ENCODE measurements at regions not wholly inside any gene's neighbourhood (a gene's known extent, or its start where the extent isn't known, plus 50 kb on each side); places are given as distances from the start of the nearest gene placed in this dataset.

DNA sequence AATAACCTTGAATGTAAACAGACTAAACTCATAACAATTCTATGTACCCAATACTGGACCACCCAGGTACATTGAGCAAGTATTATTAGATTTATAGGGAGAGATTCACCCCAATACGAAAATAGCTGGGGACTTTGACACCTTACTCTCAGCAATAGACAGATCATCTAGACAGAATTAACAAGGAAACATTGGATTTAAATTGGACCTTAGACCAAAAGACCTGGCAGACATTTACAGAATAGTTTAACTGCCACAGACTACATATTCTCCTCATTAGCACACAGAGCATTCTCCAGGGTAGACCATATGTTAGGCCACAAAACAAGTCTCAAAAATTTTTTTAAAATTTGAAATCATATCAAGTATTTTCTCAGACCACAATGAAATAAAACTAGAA is 397.4 kb downstream of the PIK3R1 start:
- no peak for DNase-seq

DNA sequence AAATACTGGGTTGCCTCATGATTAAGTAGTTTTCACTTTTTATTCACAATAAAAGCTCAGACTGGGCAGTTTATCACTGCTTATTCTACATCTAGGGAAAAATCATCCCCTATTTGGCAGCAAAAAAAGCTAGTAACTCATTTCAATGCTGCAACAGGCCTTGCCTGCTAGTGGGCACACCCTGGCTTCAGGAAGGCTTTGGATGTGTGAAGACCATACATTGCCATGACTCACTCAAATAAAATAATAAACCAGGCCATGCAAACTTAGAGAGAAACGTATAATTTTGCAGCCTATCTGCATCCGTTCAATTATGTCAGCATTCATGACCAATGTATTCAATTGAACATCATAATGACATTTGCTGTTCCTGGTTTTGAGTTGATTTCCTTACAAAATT is 402.9 kb downstream of the PIK3R1 start:
- no peak for DNase-seq

DNA sequence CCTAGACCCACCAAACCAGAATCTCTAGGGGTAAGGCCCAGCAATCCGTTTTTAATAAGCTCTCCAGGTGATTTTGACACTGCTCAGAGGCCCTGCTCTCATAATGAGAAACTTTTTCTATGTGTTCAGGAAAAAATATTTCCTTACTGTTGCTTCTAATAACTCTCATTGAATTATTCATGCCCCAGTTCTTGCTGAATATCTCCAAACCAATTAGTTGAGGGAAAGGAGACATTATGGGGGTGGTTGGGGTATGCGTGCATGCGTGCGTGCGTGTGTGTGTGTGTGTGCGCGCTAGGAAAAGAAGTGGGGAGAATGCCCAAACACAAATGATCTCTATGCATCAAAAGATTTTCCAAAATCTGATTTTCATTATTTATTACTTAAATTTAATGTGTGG is 411.4 kb downstream of the PIK3R1 start:
- DNase-seq = no peak

DNA sequence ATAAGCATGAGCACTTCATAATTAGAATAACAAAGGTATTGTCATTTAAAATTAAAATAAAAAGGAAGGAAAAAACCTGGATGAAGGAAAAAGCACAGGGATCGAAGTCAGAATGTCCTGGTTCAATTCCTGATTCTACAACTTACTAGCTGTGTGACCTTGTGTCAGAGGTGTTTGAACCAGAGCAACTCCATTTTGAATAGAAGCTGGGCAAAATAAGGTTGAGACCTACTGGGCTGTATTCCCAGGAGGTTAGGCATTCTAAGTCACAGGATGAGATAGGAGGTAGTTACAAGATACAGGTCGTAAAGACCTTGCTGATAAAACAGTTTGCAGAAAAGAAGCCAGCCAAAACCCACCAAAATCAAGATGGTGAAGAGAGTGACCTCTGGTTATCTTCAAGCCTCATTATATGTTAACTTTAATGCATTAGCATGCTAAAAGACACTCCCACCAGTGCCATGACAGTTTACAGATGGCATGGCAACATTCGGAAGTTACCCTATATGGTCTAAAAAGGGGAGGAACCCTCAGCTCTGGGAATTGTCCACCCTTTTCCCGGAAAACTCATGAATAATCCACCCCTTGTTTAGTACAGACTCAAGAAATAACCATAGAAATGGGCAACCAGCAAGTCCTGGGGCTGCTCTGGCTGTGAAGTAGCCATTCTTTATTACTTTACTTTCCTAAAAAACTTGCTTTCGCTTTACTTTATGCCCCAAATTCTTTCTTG is 412.7 kb downstream of the PIK3R1 start:
- no peak for DNase-seq

DNA sequence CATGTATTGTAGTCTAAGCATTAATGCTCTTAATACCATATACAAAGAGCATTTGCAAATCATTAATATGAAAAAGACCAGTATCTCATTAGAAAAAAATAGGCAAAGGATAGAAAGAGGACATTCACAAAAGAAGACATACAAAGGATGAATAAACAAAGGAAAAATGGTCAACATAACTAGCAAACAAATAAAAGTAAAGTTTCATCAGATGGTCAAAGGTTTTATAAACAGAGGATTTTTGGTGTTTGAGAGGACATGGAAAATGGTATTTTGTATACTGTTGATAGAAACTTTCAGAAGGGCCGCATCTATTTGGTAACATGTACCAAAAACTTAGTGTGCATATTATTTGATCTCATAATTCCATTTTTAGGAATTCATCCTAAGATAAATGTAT is 414.8 kb downstream of the PIK3R1 start:
- DNase-seq = no peak

GRCh38 chr5:68631884-68632283 is 416.3 kb downstream of the PIK3R1 start:
- DNase-seq = no peak

GRCh38 chr5:68641211-68641610 is 425.7 kb downstream of the PIK3R1 start:
- no peak for DNase-seq

- DNase-seq = no peak
These were observed 427.5 kb downstream of the PIK3R1 start for GRCh38 chr5:68643064-68643463.

- no peak for DNase-seq
These were observed 429.4 kb downstream of the PIK3R1 start for GRCh38 chr5:68644971-68645370.

DNA sequence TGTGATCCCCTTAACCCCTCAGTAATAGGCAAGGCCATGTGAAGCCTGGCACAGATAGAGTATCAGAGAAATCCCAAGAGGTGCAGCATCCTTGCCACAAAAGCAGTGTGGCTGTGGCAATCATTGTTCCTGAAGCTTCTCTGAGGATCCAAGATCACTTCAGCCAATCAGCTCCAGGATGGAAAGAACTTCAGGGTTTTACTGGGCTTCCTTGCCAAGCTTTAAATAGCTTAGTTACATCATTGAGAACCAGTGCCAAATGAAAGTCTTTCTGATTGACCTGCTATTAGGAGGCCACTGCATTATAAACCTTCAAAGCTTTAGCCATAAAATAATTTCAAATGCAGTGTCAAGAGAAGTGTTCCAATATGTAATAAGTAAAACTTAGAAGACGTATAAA is 430.6 kb downstream of the PIK3R1 start:
- DNase-seq = no peak

GRCh38 chr5:68647743-68648142 is 432.2 kb downstream of the PIK3R1 start:
- DNase-seq = no peak

DNA sequence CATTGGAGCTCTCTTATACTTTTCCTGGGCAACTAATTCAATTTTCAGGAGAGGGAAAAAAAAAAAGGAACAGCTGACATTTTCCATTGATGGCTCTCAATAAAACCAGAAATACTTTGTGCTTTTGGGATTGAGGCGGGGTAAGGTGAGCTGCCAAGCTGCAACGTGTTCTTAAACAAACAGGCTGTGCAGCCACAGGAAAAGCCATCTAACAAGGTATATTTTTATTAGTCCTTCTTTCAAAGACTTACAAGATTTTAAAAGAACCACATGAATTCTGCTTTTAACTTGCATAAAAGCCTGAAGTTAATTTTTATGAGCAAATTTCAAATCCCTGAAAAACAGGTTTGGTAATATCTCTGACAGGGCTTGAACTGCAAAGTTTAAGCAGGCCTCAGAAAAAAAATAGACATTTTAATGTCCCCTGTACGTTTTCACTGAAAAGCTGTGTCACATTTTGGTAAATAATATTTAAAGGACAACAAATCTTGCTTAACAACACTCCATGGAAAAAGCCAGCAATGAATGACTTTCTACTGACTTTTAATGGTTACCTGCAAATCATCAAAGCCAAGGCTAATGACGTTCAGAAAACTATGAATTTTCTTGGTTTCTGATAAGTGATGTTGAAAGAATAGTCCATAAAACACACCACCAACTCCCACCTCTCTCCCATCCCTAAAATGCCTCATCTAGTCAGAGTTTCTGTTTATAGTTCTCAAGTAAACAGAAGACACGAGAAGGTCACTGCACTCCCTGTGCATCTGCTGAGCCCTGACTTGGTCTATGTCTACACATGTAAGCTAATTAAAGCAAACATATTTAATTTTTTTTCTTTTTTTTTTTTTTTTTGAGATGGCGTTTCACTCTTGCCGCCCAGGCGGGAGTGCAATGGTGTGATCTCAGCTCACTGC is 433.6 kb downstream of the PIK3R1 start:
- no peak for DNase-seq

- no peak for DNase-seq
These were observed 437.0 kb downstream of the PIK3R1 start for GRCh38 chr5:68652534-68652965.

GRCh38 chr5:68653471-68653870 is 437.9 kb downstream of the PIK3R1 start:
- DNase-seq = no peak

- DNase-seq = no peak
These were observed 436.5 kb upstream of the SLC30A5 start for GRCh38 chr5:68657055-68657961.

- no peak for DNase-seq
These were observed 434.9 kb upstream of the SLC30A5 start for GRCh38 chr5:68658810-68659372.

- no peak for DNase-seq
These were observed 433.9 kb upstream of the SLC30A5 start for GRCh38 chr5:68659881-68660280.

- peak in 1 of 2 donors; percentile 4 for DNase-seq
These were observed 432.6 kb upstream of the SLC30A5 start for GRCh38 chr5:68661237-68661636.

- DNase-seq = no peak
These were observed 431.0 kb upstream of the SLC30A5 start for GRCh38 chr5:68662804-68663307.

GRCh38 chr5:68669864-68670575 is 423.8 kb upstream of the SLC30A5 start:
- no peak for DNase-seq

GRCh38 chr5:68673106-68673822 is 420.6 kb upstream of the SLC30A5 start:
- DNase-seq = no peak
